VCaP (cell line): ENCODE measurements at regions not wholly inside any gene's neighbourhood (a gene's known extent, or its start where the extent isn't known, plus 50 kb on each side); places are given as distances from the start of the nearest gene placed in this dataset.

Source experiments
- H3K27ac ChIP-seq: fragments of 450-650 bp; 2 replicates; pipeline ENCODE4 v1.5.1; 2017
- TF ChIP-seq, protein P1 (sequence below): fragments of 450-650 bp; conservative IDR thresholded peaks from 2 replicates; pipeline ENCODE4 v1.5.1; 2017; ENCODE audit warnings: mild to moderate bottlenecking, moderate library complexity

GRCh38 chr5:158080112-158080511, 221.2 kb upstream of the CLINT1 start:
- TF ChIP-seq, protein P1, sequence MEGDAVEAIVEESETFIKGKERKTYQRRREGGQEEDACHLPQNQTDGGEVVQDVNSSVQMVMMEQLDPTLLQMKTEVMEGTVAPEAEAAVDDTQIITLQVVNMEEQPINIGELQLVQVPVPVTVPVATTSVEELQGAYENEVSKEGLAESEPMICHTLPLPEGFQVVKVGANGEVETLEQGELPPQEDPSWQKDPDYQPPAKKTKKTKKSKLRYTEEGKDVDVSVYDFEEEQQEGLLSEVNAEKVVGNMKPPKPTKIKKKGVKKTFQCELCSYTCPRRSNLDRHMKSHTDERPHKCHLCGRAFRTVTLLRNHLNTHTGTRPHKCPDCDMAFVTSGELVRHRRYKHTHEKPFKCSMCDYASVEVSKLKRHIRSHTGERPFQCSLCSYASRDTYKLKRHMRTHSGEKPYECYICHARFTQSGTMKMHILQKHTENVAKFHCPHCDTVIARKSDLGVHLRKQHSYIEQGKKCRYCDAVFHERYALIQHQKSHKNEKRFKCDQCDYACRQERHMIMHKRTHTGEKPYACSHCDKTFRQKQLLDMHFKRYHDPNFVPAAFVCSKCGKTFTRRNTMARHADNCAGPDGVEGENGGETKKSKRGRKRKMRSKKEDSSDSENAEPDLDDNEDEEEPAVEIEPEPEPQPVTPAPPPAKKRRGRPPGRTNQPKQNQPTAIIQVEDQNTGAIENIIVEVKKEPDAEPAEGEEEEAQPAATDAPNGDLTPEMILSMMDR, result no peak
- H3K27ac ChIP-seq, result no peak overlapping the region

GRCh38 chr5:158079097-158079496, 220.2 kb upstream of the CLINT1 start:
- TF ChIP-seq, protein P1, result no peak
- H3K27ac ChIP-seq, result no peak overlapping the region

DNA sequence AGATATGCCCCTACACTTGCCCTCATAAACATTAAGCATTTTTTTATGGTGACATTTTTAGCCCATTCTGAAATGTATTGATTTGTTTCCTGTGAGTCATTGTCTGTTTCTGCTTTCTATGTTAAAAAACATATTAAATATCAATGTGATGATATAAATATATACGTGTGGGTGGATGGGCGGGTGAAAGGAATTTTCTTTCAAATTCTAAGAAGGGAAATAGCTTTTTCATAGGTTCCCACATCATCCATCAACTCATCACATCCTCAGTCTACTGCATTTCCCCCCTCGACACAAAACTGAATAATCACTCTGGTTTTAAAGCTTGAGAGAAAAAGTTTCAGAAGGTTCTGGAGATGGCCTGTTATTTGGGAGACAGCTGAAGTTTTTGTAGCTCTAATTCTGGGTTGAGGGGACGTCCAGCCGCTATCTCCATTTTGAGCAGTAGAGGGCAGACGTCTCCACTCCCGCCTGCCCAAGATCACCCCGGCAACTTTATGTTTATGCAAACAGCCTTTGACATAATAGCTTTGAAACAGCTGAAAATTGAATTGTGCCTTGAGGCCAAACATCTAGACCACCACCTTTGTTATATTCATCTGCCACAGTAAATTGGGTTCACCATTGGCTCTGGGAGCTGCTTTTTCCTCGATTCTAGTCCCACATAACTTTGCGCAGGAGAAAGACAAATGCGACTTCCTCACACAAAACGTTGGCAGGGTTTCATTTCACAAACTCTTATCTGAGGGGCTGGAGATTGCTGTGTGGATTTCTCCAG, 216.2 kb upstream of the CLINT1 start:
- no peak overlapping the region for H3K27ac ChIP-seq
- TF ChIP-seq, protein P1, result peak; percentile 84

- TF ChIP-seq, protein P1, result no peak
- no peak overlapping the region for H3K27ac ChIP-seq
Measured at GRCh38 chr5:158074597-158074991, 215.6 kb upstream of the CLINT1 start.

DNA sequence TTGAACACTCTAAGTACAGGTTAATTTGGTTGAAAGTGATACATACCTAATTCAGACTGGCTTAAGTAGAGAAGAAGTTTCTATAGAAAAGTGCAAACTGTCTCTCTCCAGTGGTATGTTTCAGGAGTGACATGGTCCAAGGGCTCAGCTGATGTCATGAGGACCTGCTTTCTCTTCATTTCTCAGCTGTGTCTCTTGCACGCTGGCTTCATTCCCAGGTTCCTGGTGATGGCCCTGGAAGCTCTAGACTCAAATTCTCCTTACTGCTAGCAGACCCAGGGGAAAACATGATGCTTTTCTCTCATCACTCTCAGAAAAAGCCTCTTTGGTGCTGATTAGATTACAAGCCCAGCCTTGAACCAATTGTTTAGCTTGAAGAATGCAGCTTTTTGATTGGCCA, 211.9 kb upstream of the CLINT1 start:
- H3K27ac ChIP-seq, result no peak overlapping the region
- TF ChIP-seq, protein P1, result no peak

DNA sequence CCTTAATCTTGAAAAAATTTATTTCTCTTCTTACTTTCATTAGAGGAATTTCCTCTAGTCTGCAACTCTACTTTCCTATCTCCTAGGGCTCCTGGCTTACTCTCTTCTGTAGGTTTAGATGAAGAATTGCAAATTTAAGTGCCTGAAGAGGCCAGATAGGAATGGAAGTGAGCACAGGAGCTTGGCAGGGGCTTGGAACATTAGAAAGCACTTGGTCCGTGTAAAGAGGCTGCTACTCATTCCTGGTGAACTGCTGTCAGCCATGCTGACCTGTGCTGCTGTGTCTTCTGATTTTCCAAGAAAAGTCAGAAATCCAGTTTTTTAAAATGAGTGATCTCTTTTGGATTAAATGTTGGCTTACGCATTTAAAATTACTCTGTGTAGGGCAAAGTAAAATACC, 210.9 kb upstream of the CLINT1 start:
- TF ChIP-seq, protein P1, result no peak
- no peak overlapping the region for H3K27ac ChIP-seq

DNA sequence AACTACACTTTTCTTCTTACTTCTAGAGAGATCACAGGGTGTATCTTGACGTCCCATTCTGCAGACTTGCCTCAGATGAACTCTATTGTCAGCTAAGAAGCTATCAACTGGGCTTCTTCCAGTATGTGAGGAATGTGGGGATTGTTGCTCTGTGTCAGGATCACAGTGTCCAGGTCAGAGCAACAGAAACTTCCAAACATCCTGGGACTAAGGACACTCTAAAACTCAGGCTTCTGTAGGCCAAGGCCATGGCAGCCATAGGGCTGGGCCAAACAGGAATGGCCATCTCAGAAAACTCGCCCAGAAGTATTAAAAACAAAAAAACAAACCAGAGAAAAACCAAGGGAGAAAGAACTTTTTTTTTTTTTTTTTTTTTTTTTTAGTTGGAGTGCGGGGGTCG, 210.0 kb upstream of the CLINT1 start:
- TF ChIP-seq, protein P1, result no peak
- no peak overlapping the region for H3K27ac ChIP-seq
